Hepatocyte (in vitro differentiated cells): ENCODE measurements at regions not wholly inside any gene's neighbourhood (a gene's known extent, or its start where the extent isn't known, plus 50 kb on each side); places are given as distances from the start of the nearest gene placed in this dataset.

ENCODE experiments used
- DNase-seq: peaks from one replicate; pipeline ENCODE4 v3.0.0-alpha.2; 2016; ENCODE audit warnings: low spot score
- H2AFZ ChIP-seq: fragments of 200-600 bp; sonication (generic); 2 replicates; pipeline ENCODE4 v1.6.0; 2016; ENCODE audit warnings: antibody characterized with exemption, mild to moderate bottlenecking
- H3K27ac ChIP-seq: fragments of 200-600 bp; sonication (generic); 2 replicates; pipeline ENCODE4 v1.5.1; 2016; ENCODE audit warnings: mild to moderate bottlenecking
- H3K27me3 ChIP-seq: fragments of 200-600 bp; sonication (generic); 2 replicates; pipeline ENCODE4 v1.6.1; 2016
- H3K36me3 ChIP-seq: fragments of 200-600 bp; sonication (generic); replicated peaks from 2 replicates; pipeline ENCODE4 v1.5.1; 2016; ENCODE audit warnings: low read depth; ENCODE audit not compliant: insufficient read depth
- H3K4me1 ChIP-seq: fragments of 200-600 bp; sonication (generic); 2 replicates; pipeline ENCODE4 v1.5.1; 2016; ENCODE audit warnings: mild to moderate bottlenecking, moderate library complexity; ENCODE audit not compliant: insufficient read depth
- H3K4me2 ChIP-seq: fragments of 200-600 bp; sonication (generic); 2 replicates; pipeline ENCODE4 v1.6.0; 2016
- H3K4me3 ChIP-seq: fragments of 200-600 bp; sonication (generic); 2 replicates; pipeline ENCODE4 v1.5.1; 2016; ENCODE audit warnings: mild to moderate bottlenecking
- H3K79me2 ChIP-seq: fragments of 200-600 bp; sonication (generic); 2 replicates; pipeline ENCODE4 v1.6.0; 2017; ENCODE audit warnings: mild to moderate bottlenecking
- H3K9me2 ChIP-seq: fragments of 200-600 bp; sonication (generic); replicated peaks from 2 replicates; pipeline ENCODE4 v1.6.0; 2017; ENCODE audit warnings: mild to moderate bottlenecking; ENCODE audit not compliant: insufficient read depth
- H3K9me3 ChIP-seq: fragments of 200-600 bp; sonication (generic); 2 replicates; pipeline ENCODE4 v1.5.1; 2016; ENCODE audit warnings: low read depth, mild to moderate bottlenecking
- H4K20me1 ChIP-seq: fragments of 200-600 bp; sonication (generic); 2 replicates; pipeline ENCODE4 v1.6.0; 2016; ENCODE audit warnings: mild to moderate bottlenecking; ENCODE audit not compliant: insufficient read depth, poor library complexity, severe bottlenecking
- CTCF ChIP-seq: fragments of 200-600 bp; sonication (generic); IDR thresholded peaks from 2 replicates; pipeline ENCODE4 v1.5.1; 2016; ENCODE audit warnings: antibody characterized with exemption, mild to moderate bottlenecking; ENCODE audit not compliant: poor library complexity
- EZH2 ChIP-seq: fragments of 200-600 bp; sonication (generic); IDR thresholded peaks from 2 replicates; pipeline ENCODE4 v1.6.1; 2016; ENCODE audit warnings: antibody characterized with exemption, mild to moderate bottlenecking, borderline replicate concordance
- EZH2phosphoT487 ChIP-seq: fragments of 200-600 bp; sonication (generic); IDR thresholded peaks from one replicate; pipeline ENCODE4 v1.6.1; 2018; ENCODE audit warnings: antibody characterized with exemption, mild to moderate bottlenecking, low read depth, moderate library complexity; ENCODE audit not compliant: unreplicated experiment, severe bottlenecking
- WGBS: methylation state at CpG from one replicate; pipeline ENCODE4 v1.1.6; 2016; ENCODE audit warnings: low lambda C conversion rate; ENCODE audit errors: missing lambda C conversion rate; 5-methylcytosine and 5-hydroxymethylcytosine counted together

GRCh38 chr16:54873071-54873470 lies 57.6 kb upstream of the IRX5 start:
- H3K79me2 ChIP-seq: no peaks in the 10 kb centered on the region

DNA sequence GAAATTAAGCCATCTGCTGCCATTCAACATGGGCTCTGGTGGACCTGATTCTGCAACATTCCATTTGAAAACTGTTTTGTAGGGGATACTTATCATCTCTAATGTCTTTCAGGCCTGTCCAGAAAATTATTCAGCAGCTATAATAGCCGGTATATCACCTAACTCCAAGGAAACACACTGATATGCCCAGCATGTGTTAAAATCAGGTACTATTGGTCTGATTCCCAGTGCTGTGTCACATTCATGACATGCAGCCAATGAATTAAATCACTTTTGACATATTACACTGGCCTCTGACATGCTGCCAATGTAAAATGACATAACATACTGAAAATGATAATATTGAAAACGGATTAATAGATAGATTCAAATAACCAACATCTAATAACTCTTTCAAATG lies 60.5 kb upstream of the IRX5 start:
- H4K20me1 ChIP-seq: no peaks in the 10 kb centered on the region
- H3K4me3 ChIP-seq: no peak overlapping the region
- no peaks in the 10 kb centered on the region for H3K79me2 ChIP-seq
- no peak for TF ChIP-seq CTCF
- H3K27me3 ChIP-seq: no peaks in the 10 kb centered on the region
- no peaks in the 10 kb centered on the region for H3K4me1 ChIP-seq
- no peaks in the 10 kb centered on the region for H3K9me3 ChIP-seq
- H3K36me3 ChIP-seq: no peaks in the 10 kb centered on the region
- no peak for DNase-seq
- no peaks in the 10 kb centered on the region for H3K9me2 ChIP-seq
- no peak overlapping the region for H3K27ac ChIP-seq
- no peak overlapping the region for H3K4me2 ChIP-seq
- WGBS: 91% methylated on average over 2 of the region's 2 CpGs
- no peak overlapping the region for H2AFZ ChIP-seq

More at GRCh38 chr16:54873071-54873470, 57.6 kb upstream of the IRX5 start:
- no peak overlapping the region for H3K27ac ChIP-seq
- TF ChIP-seq CTCF (no peak), EZH2 (no peak), EZH2phosphoT487 (no peak)
- no peak for DNase-seq
- no peaks in the 10 kb centered on the region for H3K4me1 ChIP-seq
- no peaks in the 10 kb centered on the region for H3K27me3 ChIP-seq
- no peaks in the 10 kb centered on the region for H3K9me3 ChIP-seq
- H3K36me3 ChIP-seq: no peaks in the 10 kb centered on the region
- no peak overlapping the region for H3K4me3 ChIP-seq
- no peaks in the 10 kb centered on the region for H3K9me2 ChIP-seq
- H3K4me2 ChIP-seq: no peak overlapping the region
- WGBS: 98% methylated on average over 2 of the region's 2 CpGs
- no peaks in the 10 kb centered on the region for H4K20me1 ChIP-seq
- no peak overlapping the region for H2AFZ ChIP-seq

DNA sequence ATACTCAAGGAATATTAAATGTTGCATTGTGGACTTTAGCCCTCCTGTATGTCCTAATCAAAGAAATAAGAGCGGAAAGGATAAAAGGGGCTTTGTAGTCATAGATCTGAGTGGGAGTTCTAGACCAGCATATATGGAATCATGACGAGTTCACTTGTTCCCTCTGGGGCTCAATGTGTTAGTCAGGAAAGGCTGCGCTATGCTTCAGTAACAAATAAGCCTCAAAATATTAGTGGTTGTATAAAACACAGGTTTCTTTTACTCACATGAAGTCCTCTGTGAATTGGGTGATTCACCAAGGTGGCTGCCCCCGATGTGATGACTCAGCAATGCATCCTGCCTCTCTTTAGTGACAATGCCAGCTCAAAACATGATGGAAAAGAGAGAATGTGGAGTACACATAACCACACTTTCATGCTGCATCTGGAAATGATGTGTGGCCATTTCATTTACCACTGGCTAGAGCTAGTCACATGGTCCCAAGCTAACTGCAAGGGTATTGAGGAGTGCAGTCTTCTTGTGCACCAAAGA lies 63.3 kb upstream of the IRX5 start:
- Histone ChIP-seq H3K79me2 (no peaks in the 10 kb centered on the region), H3K27ac (no peak overlapping the region), H3K27me3 (no peaks in the 10 kb centered on the region), H3K4me1 (no peaks in the 10 kb centered on the region), H4K20me1 (no peaks in the 10 kb centered on the region), H3K9me2 (no peaks in the 10 kb centered on the region), H3K36me3 (no peaks in the 10 kb centered on the region), H3K4me2 (no peak overlapping the region), H3K9me3 (no peaks in the 10 kb centered on the region), H3K4me3 (no peak overlapping the region), H2AFZ (no peak overlapping the region)
- TF ChIP-seq EZH2 (no peak), CTCF (no peak), EZH2phosphoT487 (no peak)
- no peak for DNase-seq
- WGBS: 96% methylated on average over 4 of the region's 4 CpGs

DNA sequence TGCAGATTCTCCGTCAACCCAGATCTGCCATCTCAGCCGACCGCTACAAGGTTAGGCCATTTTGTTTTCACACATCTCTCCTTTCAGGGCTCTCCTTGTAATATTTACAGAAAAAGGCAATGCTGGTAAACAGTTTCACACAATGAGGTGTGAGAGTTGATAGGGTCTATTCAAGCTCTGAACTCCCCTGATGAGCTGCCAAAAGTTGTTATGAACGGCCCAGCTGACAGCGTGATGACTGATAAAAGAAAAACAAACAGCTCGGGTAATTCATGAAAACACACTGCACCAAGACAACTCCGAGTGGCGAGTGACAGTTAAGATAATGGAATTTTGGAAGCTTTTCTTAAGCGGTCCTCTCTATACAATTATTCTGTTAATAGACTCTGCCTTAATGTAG lies 68.1 kb upstream of the IRX5 start:
- 55% methylated on average over 9 of the region's 9 CpGs for WGBS
- no peak for DNase-seq
- no peak overlapping the region for H3K4me3 ChIP-seq
- no peaks in the 10 kb centered on the region for H3K27me3 ChIP-seq
- H3K4me2 ChIP-seq: no peak overlapping the region
- H3K36me3 ChIP-seq: no peaks in the 10 kb centered on the region
- no peaks in the 10 kb centered on the region for H3K9me2 ChIP-seq
- H4K20me1 ChIP-seq: no peaks in the 10 kb centered on the region
- no peak overlapping the region for H2AFZ ChIP-seq
- H3K27ac ChIP-seq: no peak overlapping the region
- no peaks in the 10 kb centered on the region for H3K4me1 ChIP-seq
- TF ChIP-seq CTCF (no peak), EZH2 (no peak), EZH2phosphoT487 (no peak)
- no peaks in the 10 kb centered on the region for H3K79me2 ChIP-seq
- no peaks in the 10 kb centered on the region for H3K9me3 ChIP-seq
